ENCODE measurements at regions not wholly inside any gene's neighbourhood (a gene's known extent, or its start where the extent isn't known, plus 50 kb on each side); places are given as distances from the start of the nearest gene placed in this dataset.

DNA sequence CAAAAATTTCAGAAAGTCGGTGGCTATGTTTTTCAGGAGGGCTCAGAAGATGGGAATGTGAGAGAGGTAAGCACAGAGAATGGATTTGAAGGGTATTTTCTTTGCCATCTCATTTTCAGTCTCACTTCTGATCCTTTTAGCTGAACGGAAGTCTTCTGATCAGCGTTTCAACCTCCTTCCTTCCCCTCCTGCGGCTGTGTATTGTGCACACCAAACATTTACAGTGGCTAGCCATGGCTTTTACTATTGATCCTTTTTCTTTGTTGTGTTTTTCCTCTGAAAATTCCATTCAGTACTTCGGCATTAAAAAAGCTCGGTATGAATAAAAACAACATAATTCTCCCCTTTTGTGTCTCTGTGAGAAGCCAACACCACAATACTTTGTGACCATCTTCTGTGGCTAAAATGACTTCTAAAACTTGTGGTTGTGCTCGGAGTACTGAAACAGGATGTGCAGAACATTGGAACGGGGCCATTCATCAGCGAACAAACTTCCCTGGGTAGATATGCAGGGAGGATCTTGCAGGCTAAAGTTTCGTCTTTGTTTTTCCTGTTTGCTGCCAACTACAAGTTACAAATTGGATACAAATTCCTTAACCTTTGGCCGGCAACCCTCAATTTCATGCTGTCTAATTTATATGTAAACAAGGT, 260.8 kb upstream of the FAM98A start:
- no peak for DNase-seq (ENCODE audit: low read depth)

DNA sequence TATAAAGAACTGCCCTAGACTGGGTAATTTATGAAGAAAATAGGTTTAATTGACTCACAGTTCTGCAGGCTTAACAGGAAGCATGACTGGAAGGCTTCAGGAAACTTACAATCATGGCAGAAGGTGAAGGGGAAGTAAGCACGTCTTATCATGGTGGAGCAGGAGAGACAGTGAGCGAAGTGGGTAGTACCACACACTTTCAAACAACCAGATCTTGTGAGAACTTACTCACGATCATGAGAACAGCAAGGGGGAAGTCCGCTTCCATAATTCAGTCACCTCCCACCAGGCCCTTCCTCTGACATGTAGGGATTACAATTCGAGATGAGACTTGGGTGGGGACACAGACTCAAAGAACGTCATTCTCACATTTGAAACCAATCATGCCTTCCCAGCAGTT, 260.1 kb upstream of the FAM98A start:
- no peak for DNase-seq (ENCODE audit: low read depth)

DNA sequence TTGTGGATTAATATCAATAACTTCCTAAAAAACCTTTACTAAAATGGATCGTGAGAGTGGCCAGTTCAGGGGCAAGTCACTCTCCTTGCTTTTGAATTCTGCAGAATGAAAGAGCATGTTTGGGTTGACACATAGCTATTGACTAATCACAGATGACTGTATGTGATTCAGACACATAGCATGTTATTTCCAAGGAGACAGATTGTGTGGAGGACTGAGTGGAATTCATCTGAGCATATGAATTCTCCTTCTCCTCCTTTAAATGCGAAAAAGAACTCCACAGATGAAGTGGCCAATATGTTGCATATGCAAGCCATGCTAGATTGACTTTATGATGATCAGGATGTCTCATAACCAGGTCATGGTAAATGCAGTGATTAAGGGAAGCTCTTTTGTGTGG, 249.4 kb upstream of the FAM98A start:
- DNase-seq (ENCODE audit: low read depth): no peak

DNA sequence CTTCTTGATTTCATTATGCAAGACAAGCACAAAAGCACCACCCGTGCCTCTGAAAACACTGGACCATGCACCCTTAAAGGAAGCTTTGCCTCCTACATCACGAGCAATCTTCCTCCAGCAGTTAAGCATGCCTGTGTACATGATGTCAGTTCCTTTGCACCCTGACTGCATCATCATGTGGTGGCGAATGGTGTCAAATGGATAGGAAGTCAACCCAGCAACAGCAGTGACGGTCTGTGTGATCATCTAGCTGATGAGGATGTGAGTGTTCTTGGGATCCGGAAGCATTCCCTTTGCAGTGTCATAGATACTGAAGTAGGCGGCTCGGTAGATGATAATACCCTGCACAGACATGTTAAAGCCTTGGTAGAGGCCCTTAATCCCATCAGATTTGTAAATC, 240.7 kb upstream of the FAM98A start:
- no peak for DNase-seq (ENCODE audit: low read depth)

DNA sequence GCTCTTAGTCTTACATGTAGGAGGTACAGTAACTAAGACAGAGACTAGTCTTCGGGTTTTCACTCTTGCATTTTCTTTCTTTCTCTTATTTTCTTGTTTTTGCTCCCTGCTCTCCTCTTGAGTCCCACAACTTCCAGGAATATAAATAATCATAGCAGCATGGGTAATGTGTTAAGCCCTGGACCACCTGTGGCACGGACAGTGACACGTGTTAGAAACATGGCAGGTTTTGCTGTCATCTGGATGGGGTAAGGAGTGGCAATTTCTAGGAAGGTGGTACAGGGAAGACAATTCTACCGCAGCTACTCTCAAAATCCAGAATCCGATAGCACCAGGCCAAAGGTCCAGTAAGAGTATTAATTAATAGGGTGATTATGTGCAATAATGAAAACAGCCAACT, 237.5 kb upstream of the FAM98A start:
- DNase-seq (ENCODE audit: low read depth): no peak

DNA sequence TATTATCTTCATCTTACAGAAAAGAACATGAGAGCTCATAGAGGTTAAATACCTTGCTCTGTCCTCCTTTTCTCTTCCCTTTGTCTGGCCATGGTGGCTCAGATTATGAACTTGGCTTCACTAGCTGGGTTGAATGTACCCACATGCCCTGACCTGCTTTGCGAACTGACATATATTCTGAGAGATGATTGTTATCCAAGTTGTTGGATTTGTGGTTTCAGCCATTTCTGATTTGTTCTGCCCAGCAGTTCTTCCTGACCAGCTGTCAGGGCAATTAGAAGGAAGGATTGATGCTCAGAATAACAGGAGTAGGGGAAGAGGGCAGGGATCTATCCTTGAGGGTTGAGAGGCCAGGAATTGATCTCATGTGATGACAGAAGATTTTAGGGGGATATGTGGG, 236.8 kb upstream of the FAM98A start:
- DNase-seq (ENCODE audit: low read depth): no peak

DNA sequence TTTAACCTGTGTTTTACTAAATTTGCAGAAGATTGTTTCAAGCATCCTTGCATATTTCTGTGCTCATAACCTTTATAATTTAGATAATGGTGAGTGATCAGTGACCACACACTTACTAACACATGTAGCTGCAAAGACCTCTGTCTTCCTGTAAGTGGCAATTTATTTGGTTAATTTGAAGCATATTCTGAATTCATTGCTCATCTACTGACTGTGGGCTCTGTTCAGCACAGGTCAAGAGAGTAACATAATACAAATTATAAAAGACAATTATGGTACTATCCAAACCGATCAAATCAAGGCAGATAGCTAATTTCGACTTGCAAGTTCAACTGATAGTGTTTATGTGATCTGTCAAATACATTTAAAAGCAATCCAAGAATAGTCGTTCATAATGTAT, 223.9 kb upstream of the FAM98A start:
- DNase-seq (ENCODE audit: low read depth): no peak

DNA sequence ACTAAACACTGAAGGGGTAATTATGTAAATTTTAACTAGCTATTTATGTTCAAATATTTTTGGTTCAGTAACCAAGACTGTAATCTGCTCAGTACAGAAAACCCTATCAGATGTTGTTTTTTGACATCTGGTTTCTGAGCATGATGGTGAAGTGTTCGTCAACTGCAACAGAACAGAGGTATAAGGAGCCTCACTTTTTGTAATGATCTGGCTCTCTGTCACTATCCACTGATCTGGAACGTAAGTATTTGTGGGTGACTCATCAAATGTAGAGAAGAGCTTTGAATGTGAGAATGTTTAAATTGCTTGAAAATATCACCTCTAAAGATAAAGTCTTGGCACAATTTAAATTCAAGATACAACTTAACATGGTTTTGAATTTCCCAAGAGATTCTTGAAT, 213.6 kb upstream of the FAM98A start:
- no peak for DNase-seq (ENCODE audit: low read depth)

DNA sequence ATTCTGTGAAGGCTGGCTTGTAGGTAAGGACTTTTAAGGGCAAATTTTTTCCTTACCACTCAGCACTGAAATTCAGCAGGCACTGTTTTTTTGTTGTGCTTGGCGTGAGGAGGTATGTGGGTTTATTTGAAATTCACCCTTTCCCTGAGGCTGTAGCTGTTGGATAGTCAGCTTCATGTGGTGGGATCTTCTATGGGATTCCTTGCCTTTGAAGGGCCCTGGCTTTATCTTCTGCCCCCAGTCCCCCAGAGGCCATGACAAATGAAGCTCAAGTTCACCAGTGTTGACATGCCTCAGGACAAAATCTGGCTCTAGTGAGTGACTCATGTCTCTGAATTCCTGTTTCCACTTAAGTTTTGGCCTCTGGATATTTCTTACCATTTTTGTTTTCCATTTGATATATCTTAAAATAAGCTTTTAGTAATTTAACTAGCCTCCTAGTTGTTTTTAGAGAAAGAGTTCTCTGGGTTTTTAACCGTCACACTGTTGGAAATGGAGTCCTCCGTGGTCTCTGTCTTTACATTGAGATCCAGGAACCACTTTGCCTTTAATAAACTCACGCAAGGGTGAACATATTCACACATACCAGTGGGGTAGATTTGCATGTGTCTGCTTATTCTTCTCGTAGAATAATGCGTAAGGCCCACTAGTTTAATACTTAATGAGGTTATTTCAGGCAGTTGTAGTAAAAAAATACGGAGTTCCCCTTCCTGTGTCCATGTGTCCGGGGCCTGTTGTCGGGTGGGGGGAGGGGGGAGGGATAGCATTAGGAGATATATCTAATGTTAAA, 211.1 kb upstream of the FAM98A start:
- DNase-seq (ENCODE audit: low read depth): no peak

DNA sequence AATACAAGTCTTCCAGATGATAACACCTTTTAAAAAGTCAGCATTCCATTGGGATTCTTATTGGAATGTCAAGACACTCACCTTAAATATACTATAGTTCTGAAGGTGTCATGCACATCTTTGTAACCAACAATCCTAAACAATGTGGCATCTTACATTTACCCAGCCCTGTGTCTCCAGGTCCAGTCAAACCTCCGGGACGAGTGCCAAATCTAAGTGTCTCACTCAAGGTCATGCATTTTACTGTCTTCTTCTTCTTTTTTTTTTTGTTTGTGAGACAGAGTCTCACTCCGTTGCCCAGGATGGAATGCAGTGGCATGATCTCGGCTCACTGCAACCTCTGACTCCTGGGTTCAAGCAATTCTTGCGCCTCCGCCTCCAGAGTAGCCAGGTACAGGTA, 206.9 kb upstream of the FAM98A start:
- no peak for DNase-seq (ENCODE audit: low read depth)

DNA sequence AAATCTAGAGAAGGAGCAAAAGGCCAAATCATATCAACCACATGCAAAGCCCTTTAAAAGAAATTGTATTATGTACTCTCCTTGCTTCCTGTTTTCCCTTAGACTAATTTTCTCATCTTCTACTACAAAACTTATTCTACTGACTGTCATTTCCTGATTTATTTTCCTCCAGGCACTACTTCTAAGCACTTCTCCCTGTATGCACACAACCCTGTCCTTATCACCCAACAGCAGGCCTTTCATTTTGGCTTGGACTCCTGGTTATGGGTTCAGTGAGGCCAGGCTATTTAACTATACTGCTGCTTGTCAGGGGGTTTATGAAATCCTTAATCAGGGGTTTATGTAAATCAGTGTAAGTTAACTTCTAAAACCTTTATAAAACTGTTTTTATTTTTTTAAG, 205.1 kb upstream of the FAM98A start:
- no peak for DNase-seq (ENCODE audit: low read depth)

DNA sequence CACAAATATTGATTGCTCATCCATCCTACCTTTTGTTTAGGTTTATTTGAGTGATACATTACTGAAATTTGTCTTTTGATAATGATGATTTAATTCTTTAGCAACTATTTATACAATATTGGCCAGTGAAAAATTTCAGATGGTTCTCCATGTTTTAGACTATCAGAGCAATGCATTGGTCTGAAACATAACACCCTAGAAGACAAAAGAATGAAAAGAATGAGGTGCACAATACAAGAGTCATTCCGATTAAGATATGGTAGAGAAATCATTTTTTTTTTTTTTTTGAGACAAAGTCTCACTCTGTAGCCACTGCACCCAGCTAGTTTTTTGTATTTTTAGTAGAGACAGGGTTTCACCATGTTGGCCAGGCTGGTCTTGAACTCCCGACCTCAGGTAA, 197.4 kb upstream of the FAM98A start:
- DNase-seq (ENCODE audit: low read depth): no peak

DNA sequence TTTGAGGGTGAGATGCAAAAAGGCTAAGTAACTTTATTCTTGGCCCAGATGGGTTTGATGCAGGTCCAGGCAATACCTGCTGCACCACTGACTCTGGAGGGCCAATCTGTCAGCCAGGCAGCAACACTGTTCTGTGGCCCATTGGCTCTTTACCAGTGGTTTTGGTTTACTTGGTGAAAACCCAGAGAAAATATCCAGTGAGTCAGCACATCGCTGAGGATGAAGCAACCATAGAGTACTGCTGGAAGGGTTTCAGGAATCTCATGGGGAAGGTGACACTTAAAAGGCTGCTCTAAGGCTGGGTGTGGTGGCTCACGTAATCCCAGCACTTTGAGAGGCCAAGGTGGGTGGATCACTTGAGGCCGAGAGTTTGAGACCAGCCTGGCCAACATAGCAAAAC, 192.5 kb upstream of the FAM98A start:
- DNase-seq (ENCODE audit: low read depth): no peak

DNA sequence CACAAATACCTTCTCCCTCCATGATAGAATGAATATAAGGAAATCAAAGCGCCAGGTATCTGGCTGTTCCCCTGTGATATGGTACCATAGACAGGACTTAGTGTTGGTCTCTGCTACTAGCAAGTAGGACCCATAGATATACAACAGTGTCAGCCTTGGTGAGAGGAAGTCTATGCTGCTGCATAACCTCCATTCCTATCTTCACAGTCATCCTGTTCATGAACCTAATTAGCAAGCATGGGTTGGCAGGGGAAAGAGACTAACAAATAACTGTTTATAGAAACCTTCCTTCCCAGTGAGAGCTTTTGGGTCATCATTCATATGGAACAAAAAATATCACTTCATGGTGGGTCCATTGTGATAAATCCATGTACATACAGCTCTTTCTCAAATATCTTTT, 188.9 kb upstream of the FAM98A start:
- DNase-seq (ENCODE audit: low read depth): no peak

DNA sequence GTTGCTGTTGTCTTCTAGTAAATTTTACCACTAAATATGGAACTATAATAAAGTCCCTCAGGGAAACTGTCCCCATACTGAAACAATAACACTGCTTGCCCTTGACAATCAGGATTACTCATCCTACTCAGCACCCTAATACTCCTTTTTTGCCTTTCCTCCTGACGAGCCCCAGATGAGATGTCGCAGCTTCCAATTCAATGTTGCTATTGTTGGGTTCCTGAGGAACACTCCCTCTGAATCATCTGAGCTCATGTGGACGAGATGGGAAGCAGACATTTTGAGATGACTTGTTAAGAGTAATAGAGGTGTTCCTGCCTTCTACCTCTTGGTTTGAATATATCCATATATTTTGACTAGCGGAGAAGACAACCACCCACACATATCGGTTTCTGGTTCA, 187.8 kb upstream of the FAM98A start:
- DNase-seq (ENCODE audit: low read depth): no peak

DNA sequence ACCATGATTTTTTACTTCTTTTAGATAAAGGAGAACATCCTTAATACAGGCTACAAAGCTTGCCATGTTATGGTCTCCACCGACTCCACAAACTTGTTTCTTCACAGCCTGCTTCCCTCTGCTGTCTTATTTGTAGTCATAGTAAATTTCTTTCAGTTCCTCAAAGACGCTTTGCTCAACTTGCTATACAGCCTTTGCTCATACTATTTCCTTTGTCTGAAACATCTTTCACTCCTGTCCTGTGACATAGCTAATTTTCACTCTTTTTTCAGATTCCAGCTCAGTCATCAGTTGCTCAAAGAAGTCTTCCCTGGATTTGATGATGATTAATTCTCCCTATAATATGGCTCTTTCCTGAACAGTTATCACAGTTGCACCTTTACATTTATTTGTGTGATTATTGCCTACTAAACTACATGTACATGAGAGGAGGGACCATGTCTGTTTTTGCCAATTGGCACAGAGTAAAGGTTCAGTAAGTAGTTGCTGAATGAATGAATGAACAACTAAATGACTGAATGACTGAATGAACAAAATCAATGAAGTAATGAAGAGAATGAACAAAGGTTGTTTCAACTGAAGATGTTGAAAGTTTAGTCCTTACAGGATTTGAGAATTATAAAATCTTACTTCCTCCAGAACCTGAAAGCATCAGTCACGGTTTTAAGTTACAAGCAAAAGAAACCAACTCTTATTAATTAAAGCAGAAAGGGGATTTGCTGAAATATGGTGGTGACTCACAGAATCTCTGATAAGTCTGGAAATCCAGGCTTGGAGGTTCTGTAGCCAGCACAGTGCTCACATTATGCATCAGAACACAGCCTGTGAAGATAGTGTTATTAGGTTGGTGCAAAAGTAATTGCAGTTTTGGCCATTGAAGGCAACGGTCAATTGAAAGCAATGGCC, 186.4 kb upstream of the FAM98A start:
- DNase-seq (ENCODE audit: low read depth): no peak

DNA sequence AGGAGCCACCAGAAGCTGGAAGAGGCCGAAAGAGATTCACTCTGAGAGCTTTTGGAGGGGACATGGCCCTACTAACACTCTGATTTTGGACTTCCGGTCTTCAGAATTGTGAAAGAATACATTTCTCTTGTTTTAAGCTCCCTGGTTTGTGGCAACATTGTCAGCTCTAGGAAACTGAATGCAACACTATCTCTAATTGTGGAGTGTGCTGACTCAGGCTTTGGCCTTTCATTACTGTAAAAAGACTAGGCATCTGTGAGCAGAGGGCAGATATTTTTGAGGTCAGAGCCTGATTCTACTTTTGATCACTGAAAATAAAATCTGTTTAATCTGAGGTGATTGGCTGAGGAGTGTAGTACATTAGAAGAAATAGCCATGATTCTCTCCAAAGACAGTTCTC, 185.4 kb upstream of the FAM98A start:
- DNase-seq (ENCODE audit: low read depth): no peak

DNA sequence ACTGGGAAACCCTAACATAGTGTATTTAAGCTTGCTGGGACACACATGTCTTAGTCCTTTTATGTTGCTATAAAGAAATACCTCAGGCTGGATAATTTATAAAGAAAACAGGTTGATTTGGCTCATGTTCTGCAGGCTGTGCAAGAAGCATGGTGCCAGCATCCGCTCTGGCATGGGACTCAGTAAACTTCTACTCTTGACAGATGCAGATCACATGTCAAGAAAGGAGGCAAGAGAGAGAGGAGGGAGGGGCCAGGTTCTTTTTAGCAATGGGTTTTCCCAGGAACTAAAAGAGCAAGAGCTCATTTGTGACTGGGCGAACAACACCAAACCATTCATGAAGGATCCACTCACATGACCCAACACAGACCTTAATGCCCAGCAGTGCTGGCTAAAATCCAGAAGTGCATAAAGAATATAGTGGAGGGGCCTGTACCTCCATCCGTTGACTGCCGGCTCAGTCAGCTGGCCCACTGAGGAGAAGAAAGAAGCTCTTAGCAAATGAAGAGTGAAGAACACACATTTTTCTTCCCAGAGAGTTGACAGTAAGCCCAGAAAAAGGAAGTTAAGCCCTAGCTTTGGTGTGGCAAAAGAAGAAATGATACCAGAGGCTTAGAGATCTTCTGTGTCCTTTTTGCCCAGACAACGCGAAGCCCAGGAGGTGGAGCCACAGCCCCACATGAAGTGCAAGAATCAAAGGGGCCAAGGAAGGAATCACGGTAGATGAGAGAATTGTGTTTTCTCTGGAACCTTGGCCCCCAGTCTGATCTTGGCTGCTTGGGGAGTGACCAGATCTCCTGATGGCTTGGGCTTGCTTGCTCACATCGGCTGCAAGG, 183.5 kb upstream of the FAM98A start:
- DNase-seq (ENCODE audit: low read depth): no peak

DNA sequence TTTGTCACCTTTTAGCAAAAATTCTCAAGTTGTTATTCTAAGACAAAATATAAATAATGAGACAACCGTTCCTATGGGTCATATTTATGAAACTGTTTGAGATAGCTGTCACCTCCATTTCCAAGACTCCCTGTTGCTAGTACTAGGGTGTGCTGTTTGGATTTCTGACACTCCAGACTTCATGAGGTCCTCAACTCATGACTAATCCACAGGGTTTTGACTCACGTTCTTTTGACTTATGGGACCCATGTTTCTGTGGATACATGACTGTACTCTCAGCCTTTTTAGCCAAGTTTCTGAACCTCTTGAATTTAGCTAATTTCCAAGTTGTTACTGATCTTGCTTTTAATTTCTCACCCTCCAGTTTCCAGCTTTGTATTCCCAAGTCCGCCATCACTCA, 178.7 kb upstream of the FAM98A start:
- DNase-seq (ENCODE audit: low read depth): no peak

DNA sequence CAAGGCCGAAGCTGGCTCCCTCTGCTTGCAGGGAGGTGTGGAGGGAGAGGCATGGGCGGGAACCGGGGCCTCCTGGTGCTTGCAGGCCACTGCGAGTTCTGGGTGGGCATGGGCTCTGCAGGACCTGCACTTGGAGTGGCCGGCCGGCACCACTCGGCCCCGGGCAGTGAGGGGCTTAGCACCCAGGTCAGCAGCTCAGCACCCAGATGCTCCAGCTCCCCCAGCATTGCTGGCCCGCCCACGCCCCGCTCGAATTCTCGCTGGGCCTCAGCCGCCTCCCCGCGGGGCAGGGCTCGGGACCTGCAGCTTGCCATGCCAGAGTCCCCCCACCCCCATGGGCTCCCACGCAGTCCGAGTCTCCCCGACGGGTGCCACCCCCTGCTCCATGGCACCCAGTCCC, 176.2 kb upstream of the FAM98A start:
- DNase-seq (ENCODE audit: low read depth): no peak

DNA sequence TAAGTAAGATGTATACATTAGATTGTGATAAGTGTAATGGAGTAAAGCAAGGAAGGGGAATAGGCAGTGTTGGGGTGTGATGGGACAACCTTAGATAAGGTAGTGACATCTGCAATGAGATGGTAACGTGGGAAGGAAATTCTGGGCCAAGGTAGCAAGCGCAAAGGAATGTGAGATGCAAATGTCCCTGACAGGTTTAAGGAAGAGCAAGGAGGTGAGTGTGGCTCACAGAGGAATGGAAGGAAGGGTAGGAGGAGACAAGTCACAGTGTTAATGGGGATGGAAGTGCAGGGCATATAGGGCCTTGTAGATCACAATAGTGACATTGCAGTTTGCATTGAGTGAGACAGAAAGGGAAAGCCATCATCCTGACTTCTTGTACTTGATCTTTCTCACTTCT, 170.9 kb upstream of the FAM98A start:
- DNase-seq (ENCODE audit: low read depth): no peak

DNA sequence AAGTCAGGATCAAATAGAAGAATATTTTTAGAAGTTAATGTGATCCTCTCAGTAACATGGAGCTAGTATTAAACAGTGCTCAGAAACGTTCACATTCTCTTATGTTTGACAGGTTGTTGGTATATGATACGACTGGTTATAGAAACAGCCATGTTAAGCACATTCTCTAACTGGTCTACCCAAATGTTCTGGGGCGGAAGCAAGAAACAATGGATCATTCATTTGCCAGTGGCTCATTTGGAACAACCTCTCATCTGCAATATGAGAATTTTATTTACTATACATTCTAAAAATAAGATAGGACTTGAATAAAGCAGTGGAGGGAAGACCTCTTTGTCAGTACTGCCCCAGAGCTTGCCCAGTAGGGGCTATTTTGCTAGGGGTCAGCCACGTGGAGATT, 167.1 kb upstream of the FAM98A start:
- no peak for DNase-seq (ENCODE audit: low read depth)
